Hematopoietic multipotent progenitor cell (in vitro differentiated cells): ENCODE measurements at regions not wholly inside any gene's neighbourhood (a gene's known extent, or its start where the extent isn't known, plus 50 kb on each side); places are given as distances from the start of the nearest gene placed in this dataset.
"Not testable (repeated sequence)": the region's sequence is repeated elsewhere in the genome, so short reads cannot be mapped to it uniquely, and the experiment has no call there.

ENCODE experiments used
- DNase-seq, 3 donors: peaks; one replicate each; pipeline ENCODE4 v3.0.0-alpha.2; 2011 to 2015; ENCODE audit warnings: low read depth in 2 of 3, low spot score in 2 of 3

DNA sequence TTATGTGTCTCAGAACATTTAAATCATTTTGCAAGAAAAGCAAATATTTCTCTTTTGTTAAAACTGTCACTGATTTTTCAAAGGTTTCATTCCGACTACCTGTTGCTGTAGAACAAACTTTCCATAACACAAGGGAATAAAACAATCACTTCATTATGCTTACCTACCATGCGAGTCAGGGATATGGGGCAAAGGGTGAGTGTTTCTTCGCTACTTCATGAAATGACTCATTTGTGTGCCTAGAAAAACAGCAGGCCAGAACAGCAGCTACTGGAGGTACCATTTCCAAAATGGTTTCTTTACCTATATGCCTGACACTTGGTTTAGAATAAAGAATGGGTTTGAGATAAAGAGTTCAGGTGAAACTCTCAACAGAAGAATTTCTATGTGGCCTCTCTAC, 712.5 kb downstream of the PLOD2 start:
- DNase-seq, result no peak

- DNase-seq, result no peak
Measured at GRCh38 chr3:145450018-145450682, 710.8 kb downstream of the PLOD2 start.

DNA sequence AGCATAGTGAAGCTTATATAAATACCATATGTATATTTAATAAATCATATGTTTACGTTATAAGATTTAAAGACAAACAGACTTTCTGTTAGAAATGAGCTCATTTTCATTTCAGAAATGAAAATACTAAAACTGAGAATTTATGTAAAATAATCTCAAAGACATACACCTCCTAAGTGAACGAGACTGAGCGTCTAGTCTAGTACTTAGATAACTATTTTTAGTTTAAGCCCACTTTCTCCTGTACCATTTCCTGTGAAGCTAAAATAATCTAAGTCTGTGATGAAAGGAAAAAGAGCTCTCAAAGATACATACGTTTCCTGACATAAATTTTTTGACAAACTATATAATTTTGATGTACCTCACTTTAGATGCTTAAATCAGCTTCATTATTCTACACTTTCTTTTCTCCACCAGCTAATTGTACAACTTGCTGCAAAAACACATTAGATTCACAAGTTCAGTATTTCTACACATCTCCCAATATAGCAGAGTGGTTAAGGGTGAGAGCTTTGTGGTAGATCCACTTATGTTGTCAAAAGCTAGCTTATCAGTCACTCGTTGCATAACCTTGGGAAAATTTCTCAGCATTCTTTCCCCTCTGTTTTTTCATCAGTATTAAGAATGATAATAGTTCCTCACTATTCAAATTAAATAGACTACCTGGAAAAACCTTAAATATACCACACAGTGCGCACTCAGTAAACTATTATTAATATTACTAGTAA, 703.0 kb downstream of the PLOD2 start:
- no peak for DNase-seq

DNA sequence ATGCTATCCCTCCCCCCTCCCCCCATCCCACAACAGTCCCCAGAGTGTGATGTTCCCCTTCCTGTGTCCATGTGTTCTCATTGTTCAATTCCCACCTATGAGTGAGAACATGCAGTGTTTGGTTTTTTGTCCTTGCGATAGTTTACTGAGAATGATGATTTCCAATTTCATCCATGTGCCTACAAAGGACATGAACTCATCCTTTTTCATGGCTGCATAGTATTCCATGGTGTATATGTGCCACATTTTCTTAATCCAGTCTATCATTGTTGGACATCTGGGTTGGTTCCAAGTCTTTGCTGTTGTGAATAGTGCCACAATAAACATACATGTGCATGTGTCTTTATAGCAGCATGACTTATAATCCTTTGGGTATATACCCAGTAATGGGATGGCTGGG, 701.3 kb downstream of the PLOD2 start:
- not testable (repeated sequence) for DNase-seq

GRCh38 chr3:145471976-145472375, 689.0 kb downstream of the PLOD2 start:
- no peak for DNase-seq

GRCh38 chr3:145482735-145483134, 678.2 kb downstream of the PLOD2 start:
- not testable (repeated sequence) for DNase-seq

DNA sequence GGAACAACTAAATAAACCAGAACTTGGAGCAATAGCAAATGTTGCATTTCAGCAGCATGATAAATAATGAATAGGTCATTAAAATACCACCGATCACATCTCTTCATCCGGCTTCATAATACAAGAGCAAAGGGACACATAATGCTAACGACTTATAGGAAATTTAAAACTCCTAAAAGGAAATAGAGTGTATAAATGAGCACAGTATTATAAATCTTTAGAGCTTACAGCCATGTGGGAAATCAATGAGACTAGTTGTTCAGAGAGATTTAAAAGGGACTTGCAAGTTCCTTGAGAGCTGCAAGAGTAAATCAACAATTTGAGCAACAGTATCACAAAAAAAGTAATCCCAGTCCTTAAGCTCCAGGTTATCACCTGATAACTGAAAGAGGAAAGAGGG, 677.0 kb downstream of the PLOD2 start:
- no peak for DNase-seq

- no peak for DNase-seq
Measured at GRCh38 chr3:145489011-145489410, 672.0 kb downstream of the PLOD2 start.

DNA sequence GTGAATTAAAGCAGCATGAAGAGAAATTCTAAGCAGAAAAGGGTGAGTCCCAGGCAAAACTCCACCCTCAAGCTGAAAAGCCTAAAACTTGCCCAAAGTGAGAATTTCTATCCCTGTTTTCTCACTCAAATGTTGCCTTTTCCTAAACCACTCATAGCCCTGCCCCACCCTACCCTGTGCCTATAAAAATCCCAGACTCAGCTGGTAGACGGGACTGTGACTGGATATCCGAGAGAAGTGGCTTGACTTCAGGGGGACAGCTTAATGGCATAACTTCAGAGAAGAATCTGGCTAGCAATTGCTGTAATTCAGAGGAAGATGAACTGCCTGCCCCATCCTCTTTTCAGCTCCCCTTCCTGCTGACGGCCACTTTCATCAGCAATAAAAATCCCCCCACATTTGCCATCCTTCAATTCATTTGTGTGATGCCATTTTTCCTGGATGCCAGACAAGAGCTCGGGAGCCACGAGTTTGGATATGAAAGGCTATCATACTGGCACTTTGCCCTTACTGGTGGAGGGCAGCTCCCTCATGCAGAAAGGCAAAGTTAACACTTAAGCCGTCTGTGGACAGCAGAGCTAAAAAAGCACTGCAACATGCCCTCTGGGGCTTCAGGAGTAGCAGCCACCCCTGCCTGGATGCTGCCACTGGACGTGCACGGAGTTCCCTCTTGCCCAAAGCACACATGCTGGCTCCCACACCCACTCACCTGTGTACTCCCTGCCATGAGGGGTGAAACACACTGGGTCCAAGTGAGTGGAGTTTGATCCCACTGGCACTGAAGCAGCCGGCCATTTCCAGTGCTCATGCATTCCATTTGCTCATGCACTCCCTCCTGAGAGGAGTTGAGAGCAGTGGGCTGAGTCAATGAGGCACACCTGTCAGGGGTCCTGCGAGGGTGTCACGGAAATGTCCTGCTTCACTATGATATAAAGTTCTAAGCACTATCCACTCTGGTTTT, 670.6 kb downstream of the PLOD2 start:
- DNase-seq, result no peak

DNA sequence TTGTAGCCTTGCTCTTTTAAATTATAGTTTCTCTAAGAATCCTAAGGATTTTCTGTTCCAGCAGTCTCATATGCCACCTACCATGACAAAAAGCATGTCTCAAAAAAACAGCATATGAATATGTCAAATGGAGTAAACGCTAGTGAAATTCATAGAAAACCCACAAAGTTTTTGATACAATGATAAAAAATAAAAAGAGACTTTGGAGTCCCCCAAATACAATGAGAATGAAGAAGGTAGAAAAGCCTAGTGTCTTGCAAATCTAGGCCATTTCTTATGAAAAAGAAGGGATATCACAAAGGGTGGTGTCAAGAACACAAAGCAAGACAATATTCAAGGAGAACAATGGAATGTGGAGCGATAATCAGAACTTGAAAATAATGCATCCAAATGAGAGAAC, 668.5 kb downstream of the PLOD2 start:
- DNase-seq, result no peak

DNA sequence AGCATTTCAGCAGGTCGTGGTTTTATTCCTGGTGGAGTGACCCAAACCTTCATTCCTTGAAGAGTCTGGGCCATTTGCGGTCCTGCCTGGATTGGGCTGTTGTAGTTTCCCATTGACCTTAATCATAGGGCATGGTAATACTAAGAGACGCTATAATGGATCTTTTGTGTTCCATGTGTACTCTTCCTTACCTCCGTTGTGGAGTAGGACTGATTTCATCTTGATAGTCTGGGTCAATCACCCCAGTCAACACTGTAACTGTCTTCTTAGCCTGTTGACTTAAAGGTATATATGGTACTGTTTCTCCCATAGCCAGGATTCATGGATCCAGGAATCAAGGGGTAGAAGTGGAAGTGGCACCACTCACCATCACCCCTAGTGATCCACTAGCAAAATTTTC, 643.6 kb downstream of the PLOD2 start:
- DNase-seq, result not testable (repeated sequence)

GRCh38 chr3:145518639-145519038, 642.3 kb downstream of the PLOD2 start:
- no peak for DNase-seq

DNA sequence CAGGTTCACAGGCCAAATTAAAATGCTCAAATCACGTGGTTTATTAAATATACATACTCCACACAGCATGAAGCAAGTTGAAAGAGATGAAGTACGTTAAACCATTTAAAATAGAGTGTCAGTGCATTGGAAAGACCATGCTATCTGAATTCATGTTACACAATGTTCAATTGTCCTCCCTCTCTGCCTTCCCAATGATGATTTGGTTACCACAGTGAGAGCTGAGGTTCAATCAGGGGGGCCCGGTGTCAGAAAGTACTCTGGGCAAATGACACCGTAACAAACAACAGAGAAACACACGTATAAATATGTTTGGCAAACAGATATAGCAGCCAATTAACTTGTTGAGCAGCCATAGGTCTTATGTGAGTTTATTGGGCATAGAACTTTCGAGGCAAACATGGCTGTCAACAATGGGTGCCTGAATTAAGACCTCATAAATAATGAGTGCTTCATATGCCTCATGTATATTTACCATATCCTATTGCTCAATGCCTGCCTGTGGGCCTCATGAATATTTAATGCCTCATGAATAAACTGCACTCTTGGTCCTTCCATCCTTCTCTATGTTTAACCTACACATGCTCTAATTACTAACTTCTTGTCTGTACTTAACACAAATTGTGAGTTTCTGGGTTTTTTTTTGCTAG, 641.5 kb downstream of the PLOD2 start:
- DNase-seq, result no peak

DNA sequence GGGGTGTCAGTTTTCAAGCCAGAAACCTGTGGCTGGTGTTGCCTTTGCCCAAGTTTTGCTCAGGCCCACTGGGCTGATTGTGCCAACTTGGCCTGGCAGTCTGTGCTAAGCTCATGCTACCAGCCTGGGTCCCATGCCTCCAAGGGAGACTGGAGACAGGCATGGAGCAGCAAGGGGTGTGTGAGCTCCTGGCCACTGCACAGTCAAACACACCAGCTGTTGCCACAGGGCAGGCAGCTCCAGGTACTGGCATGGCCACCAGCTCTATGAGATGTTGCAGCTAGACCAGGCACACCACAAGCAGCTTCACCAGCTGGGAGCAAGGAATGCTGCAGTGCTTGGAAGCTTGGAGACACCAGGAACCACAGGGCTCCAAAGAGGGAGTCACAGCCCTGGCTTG, 638.8 kb downstream of the PLOD2 start:
- DNase-seq, result no peak

DNA sequence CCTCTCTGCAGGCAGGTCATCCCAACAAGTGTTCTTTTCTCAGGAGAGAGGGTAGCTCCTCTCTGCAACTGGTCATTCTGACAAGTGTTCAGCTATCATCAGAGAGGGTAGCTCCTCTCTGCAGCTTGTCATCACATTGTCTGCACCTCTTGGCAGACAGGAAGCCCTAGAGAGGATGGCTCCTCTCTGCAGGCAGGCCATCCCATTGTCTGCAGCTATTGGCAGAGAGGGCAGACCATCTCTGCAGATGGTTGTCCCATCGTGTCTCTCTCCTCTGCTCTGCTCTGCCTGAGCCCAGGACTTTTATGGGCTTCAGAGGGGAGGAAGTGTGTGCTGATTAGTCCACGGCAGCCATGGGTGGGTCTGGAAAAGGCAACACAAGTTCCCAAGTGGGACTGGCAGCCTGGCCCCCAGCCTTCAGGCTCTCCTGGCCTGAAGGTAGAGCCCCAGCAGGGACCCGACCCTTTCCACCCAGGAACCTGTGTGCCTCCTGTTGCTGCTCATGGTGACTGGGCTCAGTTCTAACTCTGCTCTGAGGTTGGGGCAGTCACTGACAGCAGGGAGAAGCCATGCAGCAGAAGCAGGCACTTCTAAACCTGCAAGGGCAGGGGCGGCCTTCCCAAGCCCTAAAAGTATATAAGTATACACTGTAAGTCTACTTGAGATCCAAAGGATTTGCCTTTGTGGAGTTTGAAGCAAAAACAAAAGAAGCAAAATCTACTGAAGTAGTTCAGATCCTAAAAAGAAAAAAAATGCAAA, 637.9 kb downstream of the PLOD2 start:
- DNase-seq, result no peak

- no peak for DNase-seq
Measured at GRCh38 chr3:145531548-145531947, 629.4 kb downstream of the PLOD2 start.

DNA sequence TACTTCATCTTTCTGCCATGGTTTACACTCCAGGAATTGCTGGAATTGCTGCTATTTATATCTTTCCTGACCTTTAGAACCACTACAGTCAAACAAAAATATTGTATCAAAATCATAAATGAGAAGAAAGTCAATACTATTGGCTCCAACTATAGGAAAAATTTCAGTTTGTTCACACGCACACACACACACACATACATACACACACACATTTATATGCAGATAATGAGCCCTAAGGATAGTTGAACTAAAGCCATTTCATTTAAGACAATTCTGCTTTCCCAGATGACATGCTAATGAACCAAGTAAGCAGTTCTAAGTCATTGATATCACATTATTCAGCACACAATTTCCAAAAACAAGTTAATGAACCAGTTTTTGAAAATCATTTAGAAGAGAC, 627.3 kb downstream of the PLOD2 start:
- no peak for DNase-seq

DNA sequence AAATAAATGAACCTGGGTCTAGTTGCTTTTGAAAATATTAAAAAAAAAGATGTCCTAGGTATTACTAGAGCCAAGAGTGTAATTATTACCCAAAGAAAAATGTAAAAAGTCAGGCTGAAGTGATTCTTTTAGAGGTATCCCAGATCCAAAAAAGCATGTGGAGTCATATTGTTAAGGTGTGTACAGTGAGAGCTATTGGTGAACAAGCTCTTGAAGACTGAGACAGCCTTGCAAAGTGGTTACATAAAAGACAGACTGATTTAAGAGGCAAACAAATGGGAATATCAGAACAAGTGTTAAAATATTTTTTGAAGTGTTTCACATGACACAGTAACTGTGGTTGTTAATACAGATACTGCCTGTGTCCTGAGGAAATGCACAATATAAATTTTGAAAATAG, 624.5 kb downstream of the PLOD2 start:
- no peak for DNase-seq

- no peak for DNase-seq
Measured at GRCh38 chr3:145550522-145550921, 610.5 kb downstream of the PLOD2 start.

GRCh38 chr3:145557405-145557804, 603.6 kb downstream of the PLOD2 start:
- DNase-seq, result no peak
